ENCODE measurements at regions not wholly inside any gene's neighbourhood (a gene's known extent, or its start where the extent isn't known, plus 50 kb on each side); places are given as distances from the start of the nearest gene placed in this dataset.

GRCh38 chr14:82796086-82796485 is 1262.4 kb upstream of the SEL1L start:
- TF ChIP-seq, protein P1, sequence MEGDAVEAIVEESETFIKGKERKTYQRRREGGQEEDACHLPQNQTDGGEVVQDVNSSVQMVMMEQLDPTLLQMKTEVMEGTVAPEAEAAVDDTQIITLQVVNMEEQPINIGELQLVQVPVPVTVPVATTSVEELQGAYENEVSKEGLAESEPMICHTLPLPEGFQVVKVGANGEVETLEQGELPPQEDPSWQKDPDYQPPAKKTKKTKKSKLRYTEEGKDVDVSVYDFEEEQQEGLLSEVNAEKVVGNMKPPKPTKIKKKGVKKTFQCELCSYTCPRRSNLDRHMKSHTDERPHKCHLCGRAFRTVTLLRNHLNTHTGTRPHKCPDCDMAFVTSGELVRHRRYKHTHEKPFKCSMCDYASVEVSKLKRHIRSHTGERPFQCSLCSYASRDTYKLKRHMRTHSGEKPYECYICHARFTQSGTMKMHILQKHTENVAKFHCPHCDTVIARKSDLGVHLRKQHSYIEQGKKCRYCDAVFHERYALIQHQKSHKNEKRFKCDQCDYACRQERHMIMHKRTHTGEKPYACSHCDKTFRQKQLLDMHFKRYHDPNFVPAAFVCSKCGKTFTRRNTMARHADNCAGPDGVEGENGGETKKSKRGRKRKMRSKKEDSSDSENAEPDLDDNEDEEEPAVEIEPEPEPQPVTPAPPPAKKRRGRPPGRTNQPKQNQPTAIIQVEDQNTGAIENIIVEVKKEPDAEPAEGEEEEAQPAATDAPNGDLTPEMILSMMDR (IDR thresholded peaks at IDR 0.05), result no peak
- TF ChIP-seq, protein P2, sequence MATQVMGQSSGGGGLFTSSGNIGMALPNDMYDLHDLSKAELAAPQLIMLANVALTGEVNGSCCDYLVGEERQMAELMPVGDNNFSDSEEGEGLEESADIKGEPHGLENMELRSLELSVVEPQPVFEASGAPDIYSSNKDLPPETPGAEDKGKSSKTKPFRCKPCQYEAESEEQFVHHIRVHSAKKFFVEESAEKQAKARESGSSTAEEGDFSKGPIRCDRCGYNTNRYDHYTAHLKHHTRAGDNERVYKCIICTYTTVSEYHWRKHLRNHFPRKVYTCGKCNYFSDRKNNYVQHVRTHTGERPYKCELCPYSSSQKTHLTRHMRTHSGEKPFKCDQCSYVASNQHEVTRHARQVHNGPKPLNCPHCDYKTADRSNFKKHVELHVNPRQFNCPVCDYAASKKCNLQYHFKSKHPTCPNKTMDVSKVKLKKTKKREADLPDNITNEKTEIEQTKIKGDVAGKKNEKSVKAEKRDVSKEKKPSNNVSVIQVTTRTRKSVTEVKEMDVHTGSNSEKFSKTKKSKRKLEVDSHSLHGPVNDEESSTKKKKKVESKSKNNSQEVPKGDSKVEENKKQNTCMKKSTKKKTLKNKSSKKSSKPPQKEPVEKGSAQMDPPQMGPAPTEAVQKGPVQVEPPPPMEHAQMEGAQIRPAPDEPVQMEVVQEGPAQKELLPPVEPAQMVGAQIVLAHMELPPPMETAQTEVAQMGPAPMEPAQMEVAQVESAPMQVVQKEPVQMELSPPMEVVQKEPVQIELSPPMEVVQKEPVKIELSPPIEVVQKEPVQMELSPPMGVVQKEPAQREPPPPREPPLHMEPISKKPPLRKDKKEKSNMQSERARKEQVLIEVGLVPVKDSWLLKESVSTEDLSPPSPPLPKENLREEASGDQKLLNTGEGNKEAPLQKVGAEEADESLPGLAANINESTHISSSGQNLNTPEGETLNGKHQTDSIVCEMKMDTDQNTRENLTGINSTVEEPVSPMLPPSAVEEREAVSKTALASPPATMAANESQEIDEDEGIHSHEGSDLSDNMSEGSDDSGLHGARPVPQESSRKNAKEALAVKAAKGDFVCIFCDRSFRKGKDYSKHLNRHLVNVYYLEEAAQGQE (IDR thresholded peaks at IDR 0.05; ENCODE audit: insufficient read depth in 1 of 2, low read depth in 2 of 2, low read length in 1 of 2), result no peak
- no peak for TF ChIP-seq POLR2AphosphoS5 (IDR thresholded peaks at IDR 0.05; ENCODE audit: low read depth, low read length)
